ENCODE measurements at regions not wholly inside any gene's neighbourhood (a gene's known extent, or its start where the extent isn't known, plus 50 kb on each side); places are given as distances from the start of the nearest gene placed in this dataset.
"Not testable (repeated sequence)": the region's sequence is repeated elsewhere in the genome, so short reads cannot be mapped to it uniquely, and the experiment has no call there.

GRCh38 chr1:177690996-177691395 lies 278.9 kb downstream of the SEC16B start:
- no peak for DNase-seq (ENCODE audit: extremely low spot score)
- POLR2A ChIA-PET = no interaction called here
- no peak for TF ChIP-seq CTCF (IDR thresholded peaks at IDR 0.05; ENCODE audit: control extremely low read depth, extremely low read depth, low read depth, missing control alignments)
- CTCF ChIA-PET = interaction anchor here (1.3 to 1.5 kb wide), 2 partner anchors 14 to 17 kb away, joined by 3 read pairs; no protein-coding TSS in a partner anchor

GRCh38 chr1:177687544-177687943 lies 282.3 kb downstream of the SEC16B start:
- TF ChIP-seq CTCF (IDR thresholded peaks at IDR 0.05; ENCODE audit: control extremely low read depth, extremely low read depth, low read depth, missing control alignments) = no peak
- no peak for DNase-seq (ENCODE audit: extremely low spot score)
- ChIA-PET CTCF (no interaction called here), POLR2A (no interaction called here)

- ChIA-PET POLR2A (no interaction called here), CTCF (no interaction called here)
- TF ChIP-seq CTCF (IDR thresholded peaks at IDR 0.05; ENCODE audit: control extremely low read depth, extremely low read depth, low read depth, missing control alignments) = no peak
- no peak for DNase-seq (ENCODE audit: extremely low spot score)
These were observed 282.9 kb downstream of the SEC16B start for GRCh38 chr1:177686933-177687332.

GRCh38 chr1:177669161-177669560 lies 300.7 kb downstream of the SEC16B start:
- POLR2A ChIA-PET = no interaction called here
- no peak for TF ChIP-seq CTCF (IDR thresholded peaks at IDR 0.05; ENCODE audit: control extremely low read depth, extremely low read depth, low read depth, missing control alignments)
- CTCF ChIA-PET = interaction anchor here (0.9 to 1.2 kb wide), 3 partner anchors 12 to 14 kb away, joined by 3 to 4 read pairs (median 3); no protein-coding TSS in a partner anchor
- no peak for DNase-seq (ENCODE audit: extremely low spot score)

- ChIA-PET CTCF (no interaction called here), POLR2A (no interaction called here)
- TF ChIP-seq CTCF (IDR thresholded peaks at IDR 0.05; ENCODE audit: control extremely low read depth, extremely low read depth, low read depth, missing control alignments) = no peak
- DNase-seq (ENCODE audit: extremely low spot score) = no peak
These were observed 303.9 kb downstream of the SEC16B start for GRCh38 chr1:177665935-177666334.

- POLR2A ChIA-PET; DNase-seq (ENCODE audit: extremely low spot score); CTCF ChIA-PET: not testable (repeated sequence)
These were observed 305.1 kb downstream of the SEC16B start for GRCh38 chr1:177664742-177665141.

- TF ChIP-seq CTCF (IDR thresholded peaks at IDR 0.05; ENCODE audit: control extremely low read depth, extremely low read depth, low read depth, missing control alignments) = no peak
- POLR2A ChIA-PET = no interaction called here
- no peak for DNase-seq (ENCODE audit: extremely low spot score)
- CTCF ChIA-PET = no interaction called here
These were observed 309.7 kb downstream of the SEC16B start for GRCh38 chr1:177660188-177660587.
